Fibroblast of the conjunctiva (primary cell): ENCODE measurements at regions not wholly inside any gene's neighbourhood (a gene's known extent, or its start where the extent isn't known, plus 50 kb on each side); places are given as distances from the start of the nearest gene placed in this dataset.
A peak's percentile ranks its signal among the peaks of the same experiment; 100 is the strongest.

Experiments used
- DNase-seq: peaks from one replicate; pipeline ENCODE4 v3.0.0-alpha.2; 2010; ENCODE audit warnings: low read depth

DNA sequence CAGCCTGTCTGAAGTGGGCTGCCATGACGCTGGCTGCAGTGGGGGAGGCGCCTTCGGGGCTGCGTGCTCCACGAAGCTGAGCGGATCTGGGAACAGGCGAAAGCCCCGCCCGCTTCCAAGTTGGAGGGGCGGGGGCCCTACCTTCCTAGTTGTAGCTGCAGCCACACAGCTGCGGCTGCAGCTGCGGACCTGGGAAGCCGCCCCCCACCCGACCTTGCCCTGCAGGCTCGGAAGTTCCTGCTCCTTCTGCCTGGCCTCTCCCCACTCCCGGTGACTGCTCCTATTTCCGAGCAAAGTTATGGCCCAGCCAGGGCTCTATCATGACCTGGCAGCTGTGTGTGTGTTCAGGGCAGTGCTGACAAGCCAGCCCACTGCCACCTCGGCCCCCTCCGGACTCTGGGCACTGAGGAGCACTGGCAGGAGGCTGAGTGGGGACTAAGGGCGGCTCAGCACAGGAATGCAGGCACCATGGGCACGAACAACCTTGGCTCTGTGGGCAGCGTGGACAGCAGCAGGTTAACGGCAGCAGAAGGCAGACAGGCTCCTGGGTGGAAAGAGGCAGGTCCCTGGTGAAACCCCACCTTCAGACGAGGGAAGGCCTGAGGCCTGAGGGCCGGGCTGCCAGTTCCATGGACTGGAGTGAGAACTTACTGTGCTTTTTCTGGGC lies 352.4 kb upstream of the TMCO5A start:
- DNase-seq = no peak

DNA sequence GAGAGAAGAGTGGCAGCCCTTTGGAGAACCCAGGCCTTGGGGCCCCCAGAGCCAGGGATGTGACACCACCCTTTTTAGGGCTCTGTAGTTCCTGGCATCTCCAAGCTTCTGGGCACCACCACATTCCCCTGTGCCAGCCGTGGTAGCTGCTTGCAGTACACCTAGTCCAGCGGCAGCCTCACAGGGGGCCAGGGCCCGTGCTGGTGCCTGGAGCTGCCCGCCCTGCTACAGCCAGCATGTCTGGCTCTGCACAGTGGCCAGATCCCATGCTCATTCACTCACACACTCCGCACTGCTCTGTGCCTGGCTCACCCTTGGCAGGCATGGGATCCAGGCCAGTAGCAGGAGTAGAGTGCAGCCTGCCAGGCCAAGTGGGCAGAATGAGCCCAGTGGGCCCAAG lies 351.6 kb upstream of the TMCO5A start:
- no peak for DNase-seq

DNA sequence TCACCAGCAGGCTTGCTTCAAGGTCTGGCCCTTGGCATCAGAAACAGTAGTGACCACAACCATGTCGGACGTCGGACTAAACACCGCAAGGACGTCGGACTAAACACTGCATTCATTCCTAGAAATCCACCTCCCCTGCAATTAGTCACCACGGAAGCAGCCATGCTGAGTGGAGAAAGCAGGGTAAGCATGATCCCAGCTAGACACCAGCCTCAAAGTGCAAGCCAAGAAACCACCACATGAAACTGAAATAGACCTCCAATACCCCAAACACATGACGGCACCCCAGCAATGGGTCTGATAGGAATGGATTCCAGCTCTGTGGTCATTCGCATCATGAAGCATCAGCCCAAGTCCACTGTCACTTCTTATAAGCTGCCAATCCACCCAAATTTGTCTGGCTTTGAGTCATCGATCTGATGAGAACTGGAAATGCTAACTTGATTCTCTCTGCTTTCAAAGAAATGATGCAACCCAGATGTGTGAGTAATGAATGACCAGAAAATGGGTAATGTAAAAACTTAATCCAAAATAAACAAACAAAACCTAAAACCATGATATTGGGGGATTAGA lies 348.3 kb upstream of the TMCO5A start:
- peak; percentile 14 for DNase-seq

- DNase-seq = peak; percentile 3
Observed at GRCh38 chr15:37586976-37587375, 347.5 kb upstream of the TMCO5A start.

DNA sequence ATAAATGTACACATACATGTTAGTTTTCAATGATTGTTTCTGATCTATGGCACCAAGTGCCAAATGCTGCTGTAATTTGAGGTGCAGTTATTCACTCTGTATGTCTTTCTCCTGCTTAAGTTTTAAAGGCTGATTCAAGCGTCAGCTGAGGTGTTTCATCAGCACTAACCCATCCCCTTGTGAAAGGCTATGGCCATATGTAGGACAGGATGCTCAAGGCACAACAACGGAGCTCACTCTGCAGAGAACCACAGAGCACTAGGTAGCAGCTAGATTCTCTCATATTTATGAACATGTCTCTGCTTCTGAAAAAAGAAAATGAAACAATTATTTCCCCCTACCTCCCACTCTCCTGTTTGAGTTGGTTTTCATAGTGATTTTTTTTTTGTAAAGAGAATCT lies 340.0 kb upstream of the TMCO5A start:
- DNase-seq = no peak

GRCh38 chr15:37595426-37595970 lies 338.9 kb upstream of the TMCO5A start:
- no peak for DNase-seq

DNA sequence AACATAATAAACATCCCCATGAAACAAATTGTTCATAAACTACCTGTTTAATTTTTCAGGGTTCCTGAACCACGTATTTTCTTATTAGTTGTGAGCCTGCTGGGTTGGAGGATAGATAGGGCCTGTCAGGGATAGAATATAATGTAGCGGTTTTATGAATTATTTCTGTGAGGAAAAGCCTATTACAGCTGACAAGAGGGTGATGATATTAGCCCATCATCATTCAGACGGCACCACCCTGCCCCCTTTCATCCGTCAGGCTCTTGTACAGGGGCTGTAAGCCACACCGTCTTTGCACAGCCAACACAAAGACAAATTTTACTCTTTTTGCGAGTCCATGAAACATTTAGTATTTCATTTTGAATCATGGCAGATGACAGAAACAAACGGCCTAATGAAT lies 335.3 kb upstream of the TMCO5A start:
- DNase-seq = no peak

DNA sequence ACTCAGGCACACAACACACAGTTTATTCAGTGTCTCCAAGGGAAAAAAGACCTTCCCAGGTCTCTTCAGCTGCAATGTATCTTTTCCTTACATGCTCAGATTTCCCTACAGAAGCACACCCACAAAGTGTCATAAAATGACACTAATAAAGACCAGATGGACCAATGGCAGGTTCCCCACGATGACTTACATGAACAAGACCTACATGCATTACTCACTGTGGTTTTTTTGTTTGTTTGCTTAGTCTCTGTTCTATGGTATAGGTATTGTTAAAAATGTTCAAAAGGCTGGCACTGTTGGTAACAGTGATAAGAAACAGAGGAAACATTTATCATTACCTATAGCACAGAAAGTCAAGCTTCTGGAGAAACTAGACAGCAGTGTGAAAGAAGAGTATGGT lies 318.2 kb upstream of the TMCO5A start:
- DNase-seq = no peak

DNA sequence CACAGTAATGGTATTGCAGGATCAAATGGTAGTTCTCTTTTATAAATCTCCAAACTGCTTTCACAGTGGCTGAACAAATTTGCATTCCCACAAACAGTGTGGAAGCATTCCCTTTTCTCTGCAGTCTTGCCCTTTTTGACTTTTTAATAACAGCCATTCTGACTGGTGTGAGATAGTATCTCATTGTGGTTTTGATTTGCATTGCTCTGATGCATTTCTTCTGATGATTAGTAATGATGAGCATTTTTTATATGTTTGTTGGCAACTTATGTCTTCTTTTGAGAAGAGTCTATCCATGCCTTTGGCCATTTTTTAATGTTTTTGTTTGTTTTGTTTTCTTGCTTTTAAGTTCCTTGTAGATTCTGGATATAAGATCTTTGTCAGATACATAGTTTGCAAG lies 316.1 kb upstream of the TMCO5A start:
- no peak for DNase-seq

GRCh38 chr15:37619358-37620042 lies 314.9 kb upstream of the TMCO5A start:
- DNase-seq = no peak

DNA sequence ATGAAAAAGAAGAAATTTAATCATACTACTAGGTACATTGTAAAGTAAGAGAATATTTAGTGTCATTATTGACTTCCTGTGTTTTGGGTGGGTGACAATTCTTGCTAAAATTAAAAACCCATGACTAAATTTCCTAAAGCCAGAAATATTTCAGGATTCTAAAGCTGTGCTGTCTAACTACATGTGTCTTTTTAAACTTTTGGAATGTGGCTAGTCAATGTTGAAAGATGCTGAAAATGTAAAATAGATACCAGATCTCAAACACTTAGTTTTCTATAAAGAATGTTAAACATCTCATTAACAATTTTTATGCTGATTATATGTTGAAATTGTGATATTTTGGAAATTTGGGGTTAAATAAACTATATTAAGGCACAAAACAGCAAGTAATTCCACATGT lies 308.9 kb upstream of the TMCO5A start:
- no peak for DNase-seq

GRCh38 chr15:37628507-37628906 lies 305.9 kb upstream of the TMCO5A start:
- no peak for DNase-seq

GRCh38 chr15:37636736-37637135 lies 297.7 kb upstream of the TMCO5A start:
- no peak for DNase-seq

- DNase-seq = no peak
Observed at GRCh38 chr15:37638116-37638515, 296.3 kb upstream of the TMCO5A start.

DNA sequence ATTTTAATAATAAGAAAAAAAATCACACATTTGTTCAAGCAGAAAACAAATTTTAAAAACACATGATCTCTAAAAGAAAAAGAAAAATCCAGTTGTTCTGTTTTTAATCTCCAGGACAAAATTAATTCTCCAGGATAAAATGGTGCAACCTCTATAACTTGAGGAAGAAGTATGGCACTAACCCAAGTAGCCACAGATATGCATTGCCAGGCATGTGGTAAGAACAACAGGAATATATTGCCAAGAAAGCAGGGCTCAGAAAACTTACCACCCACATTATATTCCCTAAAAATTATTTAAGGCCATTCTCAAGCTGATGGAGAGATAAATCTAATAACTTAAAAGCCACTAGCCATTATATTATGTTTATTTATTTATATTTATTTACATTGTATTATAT lies 295.7 kb upstream of the TMCO5A start:
- DNase-seq = no peak

- no peak for DNase-seq
Observed at GRCh38 chr15:37652646-37653417, 281.6 kb upstream of the TMCO5A start.

DNA sequence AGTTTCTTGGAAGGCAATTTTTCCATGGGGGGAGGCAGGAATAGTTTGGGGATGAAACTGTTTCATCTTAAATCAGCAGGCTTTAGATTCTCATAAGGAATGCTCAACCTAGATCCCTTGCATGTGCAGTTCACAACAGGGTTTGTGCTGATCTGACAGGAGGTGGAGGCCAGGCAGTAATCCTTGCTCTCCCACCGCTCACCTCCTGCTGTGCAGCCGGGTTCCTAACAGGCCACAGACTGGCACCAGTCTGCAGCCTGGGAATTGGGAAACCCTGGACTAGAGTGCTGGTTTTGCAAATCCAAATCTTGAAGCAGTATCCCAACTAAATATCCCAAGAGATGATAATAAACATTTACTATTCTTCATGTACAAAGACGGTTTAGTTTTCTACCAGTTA lies 256.3 kb upstream of the TMCO5A start:
- no peak for DNase-seq

- DNase-seq = no peak
Observed at GRCh38 chr15:37679627-37680026, 254.8 kb upstream of the TMCO5A start.

- DNase-seq = no peak
Observed at GRCh38 chr15:37682304-37682703, 252.1 kb upstream of the TMCO5A start.

- DNase-seq = no peak
Observed at GRCh38 chr15:37691911-37692310, 242.5 kb upstream of the TMCO5A start.

- DNase-seq = no peak
Observed at GRCh38 chr15:37693926-37694325, 240.5 kb upstream of the TMCO5A start.

DNA sequence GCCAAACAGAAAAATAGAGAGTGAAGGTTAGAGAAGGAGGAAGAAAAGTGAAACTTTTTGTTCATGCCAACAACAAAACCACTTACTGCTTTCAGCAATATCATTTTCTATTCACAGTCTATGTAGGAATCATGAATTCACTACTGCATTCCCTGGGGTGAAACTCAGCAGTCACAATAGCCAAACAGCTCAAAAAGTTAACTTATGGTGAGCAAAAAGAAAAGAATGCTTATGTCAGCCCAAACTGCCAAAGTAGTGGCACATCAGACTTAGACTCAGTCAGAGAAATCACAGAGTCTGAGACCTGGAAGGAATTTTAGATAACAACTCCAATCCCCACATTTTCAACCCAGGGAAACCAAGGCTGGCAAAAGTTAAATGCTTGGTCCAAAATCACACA lies 238.7 kb upstream of the TMCO5A start:
- DNase-seq = no peak

DNA sequence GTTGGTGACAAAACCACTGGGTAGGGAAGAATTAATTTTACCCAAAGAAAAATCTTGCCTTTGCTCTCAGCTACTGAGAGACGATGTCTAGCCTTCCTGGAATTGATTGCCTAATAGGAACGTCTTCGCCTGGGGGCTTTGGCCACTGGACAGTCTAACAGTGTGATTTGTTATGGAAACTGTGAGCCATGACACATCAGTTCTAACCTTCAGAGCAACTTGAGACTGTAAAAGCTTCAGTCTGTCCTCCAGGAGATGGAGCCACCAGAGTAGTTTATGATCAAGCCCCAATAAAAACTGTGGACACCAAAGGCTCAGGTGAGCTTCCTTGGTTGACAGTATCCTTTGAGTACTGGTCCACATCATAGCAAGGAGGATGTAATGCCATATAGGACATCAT lies 235.8 kb upstream of the TMCO5A start:
- DNase-seq = no peak
